ENCODE measurements at regions not wholly inside any gene's neighbourhood (a gene's known extent, or its start where the extent isn't known, plus 50 kb on each side); places are given as distances from the start of the nearest gene placed in this dataset.

GRCh38 chr15:37165395-37165794 lies 65.0 kb upstream of the MEIS2 start:
- Mint-ChIP-seq H3K9me3 (no peaks in the 10 kb centered on the region), H3K36me3 (no peaks in the 10 kb centered on the region), H3K4me3 (no peak overlapping the region), H3K27ac (no peak overlapping the region), H3K27me3 (no peaks in the 10 kb centered on the region), H3K4me1 (no peaks in the 10 kb centered on the region)
- no peak for ATAC-seq (ENCODE audit: low read depth in 2 of 2)
- no peaks in the 10 kb centered on the region for H3K9me3 ChIP-seq (ENCODE audit: control insufficient read depth in 2 of 2, low read length in 2 of 2)
- H3K36me3 ChIP-seq (ENCODE audit: control insufficient read depth, insufficient read depth, low read length): no peaks in the 10 kb centered on the region
- no peaks in the 10 kb centered on the region for H3K27me3 ChIP-seq (ENCODE audit: control insufficient read depth, insufficient read depth, low read length)
- no peaks in the 10 kb centered on the region for H3K4me1 ChIP-seq (ENCODE audit: control insufficient read depth, insufficient read depth, low read length, poor library complexity, severe bottlenecking)
- DNase-seq: no peak
- no peak overlapping the region for H3K4me3 ChIP-seq (ENCODE audit: low read depth, low read length)
- H3K27ac ChIP-seq (ENCODE audit: insufficient read depth, low read length, poor library complexity, severe bottlenecking): no peak overlapping the region

DNA sequence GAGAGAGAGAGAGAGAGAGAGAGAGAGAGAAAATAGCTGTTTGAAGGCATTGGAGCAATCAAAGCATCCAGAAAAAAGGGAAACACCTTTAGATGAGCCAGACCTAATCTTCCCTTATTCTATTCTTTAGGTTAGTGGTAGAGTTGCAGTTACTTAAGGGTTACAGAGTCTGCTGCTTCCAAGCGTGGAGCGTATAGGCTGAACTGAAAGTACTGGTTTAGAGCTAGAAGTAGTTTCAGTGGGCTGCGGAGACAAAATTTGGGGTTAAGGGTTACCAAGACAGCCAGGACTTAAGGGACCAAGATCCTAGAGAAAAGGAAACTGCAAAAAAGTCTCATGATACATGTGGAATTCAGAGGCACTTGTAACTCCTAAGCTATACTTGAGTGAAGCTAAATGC lies 66.1 kb upstream of the MEIS2 start:
- H3K27me3 ChIP-seq (ENCODE audit: control insufficient read depth, insufficient read depth, low read length): no peaks in the 10 kb centered on the region
- ATAC-seq (ENCODE audit: low read depth in 2 of 2) (no peak), DNase-seq (no peak)
- no peak overlapping the region for H3K4me3 Mint-ChIP-seq
- H3K4me1 Mint-ChIP-seq: no peaks in the 10 kb centered on the region
- H3K27ac Mint-ChIP-seq: no peak overlapping the region
- H3K4me3 ChIP-seq (ENCODE audit: low read depth, low read length): no peak overlapping the region
- H3K9me3 ChIP-seq (ENCODE audit: control insufficient read depth in 2 of 2, low read length in 2 of 2): no peaks in the 10 kb centered on the region
- peaks cover 0 to 3% (median 0%) of the 10 kb centered on the region in 7 donors for H3K9me3 Mint-ChIP-seq
- H3K27ac ChIP-seq (ENCODE audit: insufficient read depth, low read length, poor library complexity, severe bottlenecking): no peak overlapping the region
- no peaks in the 10 kb centered on the region for H3K36me3 ChIP-seq (ENCODE audit: control insufficient read depth, insufficient read depth, low read length)
- H3K36me3 Mint-ChIP-seq: no peaks in the 10 kb centered on the region
- H3K27me3 Mint-ChIP-seq: no peaks in the 10 kb centered on the region
- H3K4me1 ChIP-seq (ENCODE audit: control insufficient read depth, insufficient read depth, low read length, poor library complexity, severe bottlenecking): no peaks in the 10 kb centered on the region

- Histone ChIP-seq H3K4me1 (ENCODE audit: control insufficient read depth, insufficient read depth, low read length, poor library complexity, severe bottlenecking) (no peaks in the 10 kb centered on the region), H3K27ac (ENCODE audit: insufficient read depth, low read length, poor library complexity, severe bottlenecking) (no peak overlapping the region), H3K4me3 (ENCODE audit: low read depth, low read length) (no peak overlapping the region), H3K36me3 (ENCODE audit: control insufficient read depth, insufficient read depth, low read length) (no peaks in the 10 kb centered on the region), H3K9me3 (ENCODE audit: control insufficient read depth in 2 of 2, low read length in 2 of 2) (peaks cover 5 to 11% of the 10 kb centered on the region in 2 experiments), H3K27me3 (ENCODE audit: control insufficient read depth, insufficient read depth, low read length) (no peaks in the 10 kb centered on the region)
- Mint-ChIP-seq H3K4me1 (no peaks in the 10 kb centered on the region), H3K27ac (no peak overlapping the region), H3K27me3 (no peaks in the 10 kb centered on the region), H3K4me3 (no peak overlapping the region), H3K36me3 (no peaks in the 10 kb centered on the region), H3K9me3 (peaks cover 3 to 37% (median 6%) of the 10 kb centered on the region in 7 donors)
- DNase-seq (no peak), ATAC-seq (ENCODE audit: low read depth in 2 of 2) (no peak)
Measured at GRCh38 chr15:37181339-37181738, 81.0 kb upstream of the MEIS2 start.

- no peak overlapping the region for H3K4me3 Mint-ChIP-seq
- H3K27me3 Mint-ChIP-seq: no peaks in the 10 kb centered on the region
- Histone ChIP-seq H3K4me3 (ENCODE audit: low read depth, low read length) (no peak overlapping the region), H3K27ac (ENCODE audit: insufficient read depth, low read length, poor library complexity, severe bottlenecking) (no peak overlapping the region), H3K36me3 (ENCODE audit: control insufficient read depth, insufficient read depth, low read length) (no peaks in the 10 kb centered on the region), H3K9me3 (ENCODE audit: control insufficient read depth in 2 of 2, low read length in 2 of 2) (no peaks in the 10 kb centered on the region), H3K27me3 (ENCODE audit: control insufficient read depth, insufficient read depth, low read length) (no peaks in the 10 kb centered on the region), H3K4me1 (ENCODE audit: control insufficient read depth, insufficient read depth, low read length, poor library complexity, severe bottlenecking) (no peaks in the 10 kb centered on the region)
- DNase-seq (no peak), ATAC-seq (ENCODE audit: low read depth in 2 of 2) (no peak)
- peaks cover 0 to 4% (median 0%) of the 10 kb centered on the region in 7 donors for H3K9me3 Mint-ChIP-seq
- no peaks in the 10 kb centered on the region for H3K36me3 Mint-ChIP-seq
- no peak overlapping the region for H3K27ac Mint-ChIP-seq
- H3K4me1 Mint-ChIP-seq: no peaks in the 10 kb centered on the region
Measured at GRCh38 chr15:37199545-37199944, 99.2 kb upstream of the MEIS2 start.

DNA sequence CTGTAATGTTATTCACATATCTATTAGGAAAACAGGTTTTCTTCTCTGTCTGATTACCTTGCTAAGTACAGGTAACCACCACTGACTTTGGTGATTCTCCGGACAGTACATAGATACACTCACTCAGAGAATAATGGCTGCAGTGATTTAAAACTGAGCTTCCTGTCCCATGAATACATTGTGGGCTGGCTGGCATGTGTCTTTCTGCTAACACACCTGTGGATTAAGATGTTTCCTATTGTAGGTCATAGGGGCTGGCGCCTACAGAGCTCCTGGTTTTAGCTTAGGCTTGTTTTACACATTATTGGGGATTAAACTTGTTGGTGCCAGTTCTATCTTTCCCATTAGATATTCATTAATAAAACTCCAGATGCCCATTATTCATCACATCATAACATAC lies 102.7 kb upstream of the MEIS2 start:
- Mint-ChIP-seq H3K9me3 (peaks cover 0 to 4% (median 0%) of the 10 kb centered on the region in 7 donors), H3K36me3 (no peaks in the 10 kb centered on the region), H3K27ac (no peak overlapping the region), H3K4me3 (no peak overlapping the region), H3K27me3 (no peaks in the 10 kb centered on the region), H3K4me1 (no peaks in the 10 kb centered on the region)
- H3K27me3 ChIP-seq (ENCODE audit: control insufficient read depth, insufficient read depth, low read length): no peaks in the 10 kb centered on the region
- no peak overlapping the region for H3K4me3 ChIP-seq (ENCODE audit: low read depth, low read length)
- DNase-seq: no peak
- no peaks in the 10 kb centered on the region for H3K36me3 ChIP-seq (ENCODE audit: control insufficient read depth, insufficient read depth, low read length)
- no peaks in the 10 kb centered on the region for H3K4me1 ChIP-seq (ENCODE audit: control insufficient read depth, insufficient read depth, low read length, poor library complexity, severe bottlenecking)
- no peak overlapping the region for H3K27ac ChIP-seq (ENCODE audit: insufficient read depth, low read length, poor library complexity, severe bottlenecking)
- H3K9me3 ChIP-seq (ENCODE audit: control insufficient read depth in 2 of 2, low read length in 2 of 2): no peaks in the 10 kb centered on the region
- no peak for ATAC-seq (ENCODE audit: low read depth in 2 of 2)

DNA sequence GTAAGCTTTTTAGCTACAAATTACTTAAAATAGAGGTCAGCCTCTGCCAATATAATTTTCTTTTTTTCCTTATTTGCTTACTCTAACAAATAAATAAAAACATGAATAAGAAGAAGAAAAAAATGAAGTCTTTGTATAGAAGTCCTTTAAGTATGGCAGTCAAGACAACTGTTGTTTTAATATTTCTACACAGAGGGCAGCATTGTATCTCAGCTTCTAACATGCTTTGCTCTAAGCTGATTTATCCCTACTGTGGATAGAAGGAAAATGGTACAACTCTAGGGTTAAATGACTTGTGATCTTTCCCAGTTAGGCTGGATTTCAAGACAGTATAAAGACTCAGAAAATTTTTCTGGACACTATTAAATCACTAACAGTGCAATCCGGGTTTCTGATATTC lies 104.3 kb upstream of the MEIS2 start:
- Mint-ChIP-seq H3K9me3 (peaks cover 0 to 2% (median 0%) of the 10 kb centered on the region in 7 donors), H3K36me3 (no peaks in the 10 kb centered on the region), H3K4me3 (no peak overlapping the region), H3K27ac (no peak overlapping the region), H3K4me1 (no peaks in the 10 kb centered on the region), H3K27me3 (no peaks in the 10 kb centered on the region)
- Histone ChIP-seq H3K4me3 (ENCODE audit: low read depth, low read length) (no peak overlapping the region), H3K27me3 (ENCODE audit: control insufficient read depth, insufficient read depth, low read length) (no peaks in the 10 kb centered on the region), H3K36me3 (ENCODE audit: control insufficient read depth, insufficient read depth, low read length) (no peaks in the 10 kb centered on the region), H3K27ac (ENCODE audit: insufficient read depth, low read length, poor library complexity, severe bottlenecking) (no peak overlapping the region), H3K9me3 (ENCODE audit: control insufficient read depth in 2 of 2, low read length in 2 of 2) (no peaks in the 10 kb centered on the region), H3K4me1 (ENCODE audit: control insufficient read depth, insufficient read depth, low read length, poor library complexity, severe bottlenecking) (no peaks in the 10 kb centered on the region)
- DNase-seq: no peak
- ATAC-seq (ENCODE audit: low read depth in 2 of 2): no peak

GRCh38 chr15:37206690-37207089 lies 106.3 kb upstream of the MEIS2 start:
- H3K27ac Mint-ChIP-seq: no peak overlapping the region
- ATAC-seq (ENCODE audit: low read depth in 2 of 2) (no peak), DNase-seq (no peak)
- Histone ChIP-seq H3K9me3 (ENCODE audit: control insufficient read depth in 2 of 2, low read length in 2 of 2) (no peaks in the 10 kb centered on the region), H3K27me3 (ENCODE audit: control insufficient read depth, insufficient read depth, low read length) (no peaks in the 10 kb centered on the region), H3K4me1 (ENCODE audit: control insufficient read depth, insufficient read depth, low read length, poor library complexity, severe bottlenecking) (no peaks in the 10 kb centered on the region), H3K27ac (ENCODE audit: insufficient read depth, low read length, poor library complexity, severe bottlenecking) (no peak overlapping the region), H3K4me3 (ENCODE audit: low read depth, low read length) (no peak overlapping the region), H3K36me3 (ENCODE audit: control insufficient read depth, insufficient read depth, low read length) (no peaks in the 10 kb centered on the region)
- no peaks in the 10 kb centered on the region for H3K4me1 Mint-ChIP-seq
- peaks cover 0 to 6% (median 2%) of the 10 kb centered on the region in 7 donors for H3K9me3 Mint-ChIP-seq
- no peaks in the 10 kb centered on the region for H3K36me3 Mint-ChIP-seq
- H3K4me3 Mint-ChIP-seq: no peak overlapping the region
- peaks cover 4% of the 10 kb centered on the region for H3K27me3 Mint-ChIP-seq

DNA sequence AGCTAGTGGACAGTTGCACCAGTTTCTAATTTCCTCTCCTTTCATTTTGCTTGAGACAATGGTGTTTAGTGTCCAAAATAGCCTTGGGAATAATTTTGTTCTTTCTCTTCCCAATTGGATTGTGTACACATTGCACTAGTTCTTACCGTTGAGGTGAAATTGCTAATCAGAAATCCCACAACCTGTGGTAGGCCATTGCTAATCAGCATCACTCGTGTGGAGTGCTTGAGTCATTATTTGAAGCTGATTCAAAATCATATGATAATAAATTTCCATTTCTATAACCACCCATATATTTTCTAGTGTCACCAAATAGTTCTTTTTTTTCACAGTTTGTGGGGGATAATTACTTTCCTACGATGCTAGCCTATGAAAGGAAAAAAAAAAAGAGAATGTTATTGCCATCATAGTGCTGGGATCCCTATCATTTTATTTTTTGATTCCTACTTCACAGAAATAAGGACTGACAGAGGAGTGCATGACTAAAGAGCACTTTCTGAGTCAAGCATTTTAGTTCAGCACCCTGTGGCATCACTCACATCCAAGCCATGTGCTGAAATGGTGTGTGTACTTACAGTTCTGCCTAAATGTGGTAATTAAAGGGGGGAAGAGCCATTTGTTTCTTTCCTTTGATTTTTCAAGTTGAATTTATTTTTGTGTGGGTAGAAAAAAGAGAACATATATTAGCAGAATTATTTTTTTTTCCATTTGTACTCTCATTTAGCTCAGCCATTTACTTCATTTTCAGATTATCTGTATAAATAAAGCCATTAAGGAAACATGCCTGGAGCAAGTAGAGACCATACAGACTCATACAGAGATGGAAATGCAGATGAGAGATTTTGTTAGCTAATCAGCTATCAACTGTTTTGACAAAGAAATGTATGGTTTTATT lies 108.0 kb upstream of the MEIS2 start:
- no peaks in the 10 kb centered on the region for H3K4me1 ChIP-seq (ENCODE audit: control insufficient read depth, insufficient read depth, low read length, poor library complexity, severe bottlenecking)
- H3K9me3 ChIP-seq (ENCODE audit: control insufficient read depth in 2 of 2, low read length in 2 of 2): peaks cover 0 to 2% of the 10 kb centered on the region in 2 experiments
- no peak overlapping the region for H3K4me3 Mint-ChIP-seq
- H3K4me3 ChIP-seq (ENCODE audit: low read depth, low read length): no peak overlapping the region
- peaks cover 4% of the 10 kb centered on the region for H3K27me3 Mint-ChIP-seq
- DNase-seq: no peak
- no peaks in the 10 kb centered on the region for H3K36me3 Mint-ChIP-seq
- no peak overlapping the region for H3K27ac ChIP-seq (ENCODE audit: insufficient read depth, low read length, poor library complexity, severe bottlenecking)
- no peak for ATAC-seq (ENCODE audit: low read depth in 2 of 2)
- H3K36me3 ChIP-seq (ENCODE audit: control insufficient read depth, insufficient read depth, low read length): no peaks in the 10 kb centered on the region
- peaks cover 0 to 8% (median 2%) of the 10 kb centered on the region in 7 donors for H3K9me3 Mint-ChIP-seq
- H3K4me1 Mint-ChIP-seq: no peaks in the 10 kb centered on the region
- no peaks in the 10 kb centered on the region for H3K27me3 ChIP-seq (ENCODE audit: control insufficient read depth, insufficient read depth, low read length)
- no peak overlapping the region for H3K27ac Mint-ChIP-seq

Data from CD4-positive, CD25-positive, alpha-beta regulatory T cell (primary cell).